K562 (cell line): ENCODE measurements at regions not wholly inside any gene's neighbourhood (a gene's known extent, or its start where the extent isn't known, plus 50 kb on each side); places are given as distances from the start of the nearest gene placed in this dataset.

Experiments used
- ATAC-seq: fragments of 200-7000 bp; cut with Tn5 transposase; 3 replicates; pipeline ENCODE4 v1.9.1; 2020; ENCODE audit warnings: moderate library complexity
- BruUV-seq: library from RNA; stranded (reverse); fragments of 400-500 nt; replicated peaks from 2 replicates; lab custom pipeline; 2021; lab: Mats Ljungman, UMichigan
- CTCF ChIA-PET: fragments of 300-600 bp; formaldehyde crosslinking; extraction: SDS; loops from one replicate; lab custom pipeline; 2021; ENCODE audit warnings: low intra/inter-chr PET ratio; lab: Yijun Ruan, JAX
- POLR2A ChIA-PET: fragments of 300-600, 350-650 bp; sonication (Branson Sonifier 250); formaldehyde crosslinking; extraction: SDS; loops from one replicate; lab custom pipeline; 2021; ENCODE audit warnings: antibody characterized with exemption, inconsistent platforms; lab: Yijun Ruan, JAX
- DNase-seq, 4 experiments: peaks; one replicate each; pipeline versions ENCODE4 v3.0.0 to v3.0.0-alpha.2; 2011 to 2018; ENCODE audit warnings: low spot score in 3 of 4, mixed read lengths in 3 of 4; ENCODE audit errors: extremely low read depth in 1 of 4
- FAIRE-seq: peaks from 2 replicates; lab custom pipeline; 2011; peaks lifted over from hg19 to GRCh38; lab: Jason Lieb, UNC
- H2AFZ ChIP-seq: 2 replicates; pipeline ENCODE4 v1.6.0; 2011; ENCODE audit warnings: low read depth, low read length, control low read depth, inconsistent platforms
- H3K27ac ChIP-seq: fragments of 200-600 bp; 3 replicates; pipeline ENCODE4 v1.8.0; 2011; ENCODE audit warnings: low read depth, mild to moderate bottlenecking, control low read depth, inconsistent platforms, low read length, moderate library complexity, mixed read lengths; ENCODE audit errors: extremely low read depth
- H3K27me3 ChIP-seq, 2 experiments: fragments of 300-600 bp in 1 of 2; 2 replicates in 1 of 2; 3 replicates in 1 of 2; pipeline versions ENCODE4 v1.6.0 to v1.8.0; 2011; ENCODE audit warnings: inconsistent platforms in 2 of 2, low read length in 2 of 2, mild to moderate bottlenecking in 1 of 2, mixed read lengths in 1 of 2, moderate library complexity in 1 of 2; ENCODE audit not compliant: control insufficient read depth in 2 of 2, insufficient read depth in 2 of 2
- H3K36me3 ChIP-seq: fragments of 300-600 bp; 3 replicates; pipeline ENCODE4 v1.8.0; 2011; ENCODE audit warnings: mild to moderate bottlenecking, low read length, inconsistent platforms; ENCODE audit not compliant: control insufficient read depth, insufficient read depth
- H3K4me1 ChIP-seq, 2 experiments: fragments of 200-600 bp in 1 of 2; replicated peaks in 1 of 2; 2 replicates in 1 of 2; 3 replicates in 1 of 2; pipeline versions ENCODE4 v1.5.1 to v1.8.0; 2011; ENCODE audit warnings: inconsistent platforms in 2 of 2, low read length in 2 of 2, mild to moderate bottlenecking in 1 of 2, mixed read lengths in 1 of 2, moderate library complexity in 1 of 2; ENCODE audit not compliant: control insufficient read depth in 2 of 2, insufficient read depth in 2 of 2
- H3K4me2 ChIP-seq: 2 replicates; pipeline ENCODE4 v1.6.1; 2011; ENCODE audit warnings: low read length, control low read depth, inconsistent platforms, mixed read lengths; ENCODE audit not compliant: insufficient read depth
- H3K4me3 ChIP-seq: fragments of 200-600 bp; sonication (generic), shearing (Covaris generic); 2 replicates; pipeline ENCODE4 v1.5.1; 2016; ENCODE audit warnings: control low read depth, inconsistent platforms
- H3K79me2 ChIP-seq: fragments of 200-600 bp; 3 replicates; pipeline ENCODE4 v1.8.0; 2011; ENCODE audit warnings: low read length, inconsistent platforms; ENCODE audit not compliant: control insufficient read depth, insufficient read depth
- H3K9ac ChIP-seq, 2 experiments: 2 replicates each; pipeline versions ENCODE4 v1.6.0 to v1.6.1; 2011; ENCODE audit warnings: low read depth in 2 of 2, low read length in 2 of 2, control low read depth in 1 of 2, inconsistent platforms in 1 of 2, mild to moderate bottlenecking in 1 of 2, mixed read lengths in 1 of 2; ENCODE audit not compliant: insufficient read depth in 1 of 2
- H3K9me1 ChIP-seq: one replicate; pipeline ENCODE4 v1.6.0; 2011; ENCODE audit warnings: inconsistent platforms, mild to moderate bottlenecking, low read length, moderate library complexity; ENCODE audit not compliant: control insufficient read depth, insufficient read depth
- H3K9me3 ChIP-seq: replicated peaks from 2 replicates; pipeline ENCODE4 v1.5.1; 2011; ENCODE audit warnings: low read depth, low read length, inconsistent platforms; ENCODE audit not compliant: control insufficient read depth, insufficient read depth
- H4K20me1 ChIP-seq: replicated peaks from 2 replicates; pipeline ENCODE4 v1.6.1; 2011; ENCODE audit warnings: low read length, inconsistent platforms, mixed read lengths; ENCODE audit not compliant: control insufficient read depth, insufficient read depth
- ARID3A ChIP-seq: IDR thresholded peaks from 2 replicates; pipeline ENCODE4 v1.6.1; 2012; ENCODE audit warnings: low read depth, low read length, improper control_type of control experiment, borderline replicate concordance
- CBX2 ChIP-seq: fragments of 200-600 bp; sonication (generic); IDR thresholded peaks from one replicate; pipeline ENCODE4 v1.6.1; 2012; ENCODE audit warnings: mild to moderate bottlenecking, low read length, inconsistent platforms; ENCODE audit not compliant: insufficient read depth, poor library complexity, severe bottlenecking
- CEBPB ChIP-seq: fragments of 450-650 bp; IDR thresholded peaks from 2 replicates; pipeline ENCODE4 v1.6.1; 2016; ENCODE audit warnings: missing genetic modification characterization, missing compliant biosample characterization
- DEAF1 ChIP-seq: fragments of 450-650 bp; formaldehyde crosslinking; IDR thresholded peaks from 2 replicates; pipeline ENCODE4 v1.4.0; 2020; ENCODE audit warnings: mild to moderate bottlenecking, moderate library complexity
- E2F5 ChIP-seq: sonication (generic); formaldehyde crosslinking; IDR thresholded peaks from 2 replicates; pipeline ENCODE4 v1.8.0; 2022; ENCODE audit warnings: mild to moderate bottlenecking, missing genetic modification reagents
- GABPA ChIP-seq: fragments of 200-800 bp; sonication (Bioruptor generic); conservative IDR thresholded peaks from 2 replicates; pipeline ENCODE4 v1.6.1; 2016; ENCODE audit warnings: low read depth, missing genetic modification characterization, missing compliant biosample characterization
- HNRNPK ChIP-seq: fragments of 200-400 bp; formaldehyde crosslinking; IDR thresholded peaks from one replicate; pipeline ENCODE4 v1.6.1; 2018; ENCODE audit warnings: mild to moderate bottlenecking, low read depth, low read length; ENCODE audit not compliant: poor library complexity, severe bottlenecking
- KHSRP ChIP-seq: fragments of 450-650 bp; IDR thresholded peaks from 2 replicates; pipeline ENCODE4 v1.6.1; 2017
- MCM3 ChIP-seq: fragments of 450-650 bp; IDR thresholded peaks from 2 replicates; pipeline ENCODE4 v1.6.1; 2016
- PHB ChIP-seq: fragments of 250-450 bp; sonication (Bioruptor Pico); IDR thresholded peaks from 2 replicates; pipeline ENCODE4 v1.5.0; 2021
- PHF21A ChIP-seq: fragments of 450-650 bp; IDR thresholded peaks from 2 replicates; pipeline ENCODE4 v1.6.1; 2017; ENCODE audit warnings: low read depth, borderline replicate concordance
- SLC30A9 ChIP-seq: fragments of 250-450 bp; sonication (Bioruptor Pico); IDR thresholded peaks from 2 replicates; pipeline ENCODE4 v1.8.0; 2022; ENCODE audit warnings: mild to moderate bottlenecking, moderate library complexity
- U2AF1 ChIP-seq: fragments of 200-400 bp; formaldehyde crosslinking; optimal IDR thresholded peaks from 2 replicates; pipeline ENCODE3; 2017; ENCODE audit warnings: mild to moderate bottlenecking, low read depth, low read length, moderate library complexity
- ZFP36 ChIP-seq: fragments of 150-350 bp; IDR thresholded peaks from 2 replicates; pipeline ENCODE4 v1.6.1; 2018; ENCODE audit warnings: low read length, low read depth; ENCODE audit not compliant: partially characterized antibody
- ZNF398 ChIP-seq: fragments of 250-450 bp; sonication (Bioruptor Pico); IDR thresholded peaks from 2 replicates; pipeline ENCODE4 v1.8.0; 2021; ENCODE audit warnings: moderate library complexity, mild to moderate bottlenecking, inconsistent platforms
- WGBS: fragments of 100-300 bp; shearing (Covaris generic); methylation state at CpG from one replicate; pipeline ENCODE4 v1.1.6; 2016; ENCODE audit warnings: low coverage, mixed read lengths; ENCODE audit not compliant: insufficient coverage; ENCODE audit errors: missing lambda C conversion rate; 5-methylcytosine and 5-hydroxymethylcytosine counted together
- in situ Hi-C: fragments of 300-500 bp; cut with MboI; formaldehyde crosslinking; loops from 4 replicates; pipeline ENCODE4 v1.15.0; 2018; ENCODE audit warnings: inconsistent platforms, mixed read lengths
- intact Hi-C: fragments of 100-400 bp; cut with micrococcal nuclease; formaldehyde crosslinking; loops from 2 replicates; pipeline ENCODE4 v1.14.2; 2022
- TF ChIP-seq, protein P1 (sequence below): fragments of 250-450 bp; sonication (Bioruptor Pico); IDR thresholded peaks from 2 replicates; pipeline ENCODE4 v1.8.0; 2022; ENCODE audit warnings: inconsistent platforms

DNA sequence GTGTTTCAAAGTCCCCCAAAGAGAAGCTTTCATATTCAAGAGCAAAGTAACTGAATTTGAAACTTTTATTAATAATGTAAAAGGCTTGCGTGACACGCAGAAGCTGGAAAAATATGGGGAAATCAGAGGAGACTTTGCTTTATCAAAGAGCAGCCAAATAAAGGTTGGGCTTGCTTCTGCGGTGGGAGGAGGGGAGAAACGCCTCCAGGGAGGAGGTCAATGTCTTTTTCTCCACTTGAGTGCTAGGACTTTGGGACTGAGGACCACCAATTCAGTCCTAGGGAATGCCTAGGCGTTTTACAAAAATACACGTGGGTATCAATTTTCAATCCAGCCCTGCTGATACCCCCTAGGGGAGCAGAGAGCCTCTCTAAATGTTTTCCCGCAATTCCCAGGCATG is 60.9 kb upstream of the FZD10 start:
- H3K9me3 ChIP-seq: no peaks in the 10 kb centered on the region
- ChIA-PET POLR2A (no interaction called here), CTCF (no interaction called here)
- H3K9ac ChIP-seq: no peak overlapping the region
- H4K20me1 ChIP-seq: no peaks in the 10 kb centered on the region
- no peak for FAIRE-seq
- WGBS: 3% methylated on average over 7 of the region's 7 CpGs
- H3K4me1 ChIP-seq: no peaks in the 10 kb centered on the region
- H3K9me1 ChIP-seq: no peaks in the 10 kb centered on the region
- intact Hi-C loops: no loop called here
- no peaks in the 10 kb centered on the region for H3K79me2 ChIP-seq
- H3K4me3 ChIP-seq: no peak overlapping the region
- no peak for ATAC-seq
- in situ Hi-C loops: no loop called here
- no peaks in the 10 kb centered on the region for H3K36me3 ChIP-seq
- no peak for DNase-seq
- H3K4me2 ChIP-seq: no peak overlapping the region
- no TSS peak for BruUV-seq
- peaks cover 10 to 32% of the 10 kb centered on the region in 2 experiments; a peak in 3 of 5 replicates for H3K27me3 ChIP-seq
- H2AFZ ChIP-seq: no peak overlapping the region
- H3K27ac ChIP-seq: no peak overlapping the region
- TF ChIP-seq MCM3 (no peak), ARID3A (no peak), KHSRP (no peak), PHB (CRISPR knock-in tag) (no peak), CEBPB (tag) (no peak), SLC30A9 (CRISPR knock-in tag) (no peak), GABPA (no peak), HNRNPK (no peak), CBX2 (no peak), PHF21A (no peak), U2AF1 (no peak), E2F5 (CRISPR knock-in tag) (no peak), ZNF398 (CRISPR knock-in tag) (no peak), DEAF1 (no peak), ZFP36 (no peak)
- TF ChIP-seq, protein P1, sequence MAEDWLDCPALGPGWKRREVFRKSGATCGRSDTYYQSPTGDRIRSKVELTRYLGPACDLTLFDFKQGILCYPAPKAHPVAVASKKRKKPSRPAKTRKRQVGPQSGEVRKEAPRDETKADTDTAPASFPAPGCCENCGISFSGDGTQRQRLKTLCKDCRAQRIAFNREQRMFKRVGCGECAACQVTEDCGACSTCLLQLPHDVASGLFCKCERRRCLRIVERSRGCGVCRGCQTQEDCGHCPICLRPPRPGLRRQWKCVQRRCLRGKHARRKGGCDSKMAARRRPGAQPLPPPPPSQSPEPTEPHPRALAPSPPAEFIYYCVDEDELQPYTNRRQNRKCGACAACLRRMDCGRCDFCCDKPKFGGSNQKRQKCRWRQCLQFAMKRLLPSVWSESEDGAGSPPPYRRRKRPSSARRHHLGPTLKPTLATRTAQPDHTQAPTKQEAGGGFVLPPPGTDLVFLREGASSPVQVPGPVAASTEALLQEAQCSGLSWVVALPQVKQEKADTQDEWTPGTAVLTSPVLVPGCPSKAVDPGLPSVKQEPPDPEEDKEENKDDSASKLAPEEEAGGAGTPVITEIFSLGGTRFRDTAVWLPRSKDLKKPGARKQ (CRISPR knock-in tag): no peak
